CD4-positive, alpha-beta T cell treated with Interferon alpha-2 for 1 hour (primary cell): ENCODE measurements at regions not wholly inside any gene's neighbourhood (a gene's known extent, or its start where the extent isn't known, plus 50 kb on each side); places are given as distances from the start of the nearest gene placed in this dataset.

Experiments
- DNase-seq, 2 donors: peaks; one replicate each; pipeline ENCODE4 v3.0.0-alpha.2; 2020 to 2022

DNA sequence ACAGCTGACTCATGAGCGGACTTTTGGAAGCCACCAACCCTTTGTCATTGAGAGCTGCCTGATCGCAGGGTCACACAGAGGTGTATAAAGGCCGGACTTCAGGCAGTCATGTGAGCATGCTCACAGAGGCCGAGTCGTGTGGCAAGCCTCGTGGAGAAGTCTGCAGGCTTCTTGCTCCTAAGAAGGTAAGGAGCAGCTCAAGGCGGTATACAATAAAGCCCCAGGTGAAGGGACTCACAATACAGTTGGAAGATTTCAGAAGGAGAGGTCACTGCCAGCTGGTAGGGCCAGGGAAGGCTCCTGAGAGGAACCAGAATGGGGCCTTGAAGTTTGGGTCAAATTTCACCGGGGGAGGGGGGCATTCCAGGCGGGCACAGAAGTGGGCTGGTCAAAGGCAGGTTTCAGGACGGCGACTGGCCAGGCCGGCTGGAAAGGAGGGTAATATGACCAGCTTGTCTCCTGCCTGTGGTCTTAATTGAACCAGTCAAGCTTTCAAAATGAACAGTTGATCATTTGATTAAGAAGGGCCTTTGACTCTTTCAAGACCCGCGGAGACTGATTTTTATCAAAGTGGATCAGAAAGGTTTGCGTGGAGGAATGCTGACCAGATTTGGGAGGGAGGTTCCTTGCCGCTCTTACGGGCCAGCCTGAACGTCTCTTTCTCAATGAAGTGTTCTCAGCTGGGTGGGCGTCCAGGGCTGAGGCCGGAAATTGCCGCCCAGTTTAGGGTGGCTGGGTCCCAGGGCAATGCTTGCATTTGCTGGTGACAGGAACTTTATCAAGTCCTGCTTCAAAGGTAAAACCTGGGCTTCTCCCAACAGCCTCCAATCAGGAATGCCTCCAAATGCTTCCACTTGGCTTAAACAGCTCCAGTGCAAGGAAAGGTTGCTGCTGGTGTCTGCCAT lies 178.6 kb downstream of the EMX2 start:
- DNase-seq: no peak

DNA sequence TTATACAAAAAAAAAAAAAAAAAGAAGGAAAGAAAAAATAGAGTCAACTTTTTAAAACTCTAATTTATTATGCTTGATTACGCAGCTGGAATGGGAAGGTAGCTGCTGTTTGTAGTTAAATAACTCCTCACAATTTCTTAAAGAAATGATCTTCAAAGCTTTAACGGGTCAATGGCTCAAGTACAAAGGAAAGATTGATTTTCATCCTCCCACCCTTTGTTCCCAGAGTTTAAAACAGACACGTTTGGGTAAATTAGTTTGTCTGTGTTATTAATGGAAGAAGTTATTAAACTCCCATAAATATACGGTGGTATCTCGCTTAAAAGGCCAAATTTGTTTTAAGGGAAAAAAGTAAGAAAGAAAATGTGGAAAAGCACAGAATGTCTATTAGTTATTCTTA lies 179.3 kb downstream of the EMX2 start:
- DNase-seq: no peak

DNA sequence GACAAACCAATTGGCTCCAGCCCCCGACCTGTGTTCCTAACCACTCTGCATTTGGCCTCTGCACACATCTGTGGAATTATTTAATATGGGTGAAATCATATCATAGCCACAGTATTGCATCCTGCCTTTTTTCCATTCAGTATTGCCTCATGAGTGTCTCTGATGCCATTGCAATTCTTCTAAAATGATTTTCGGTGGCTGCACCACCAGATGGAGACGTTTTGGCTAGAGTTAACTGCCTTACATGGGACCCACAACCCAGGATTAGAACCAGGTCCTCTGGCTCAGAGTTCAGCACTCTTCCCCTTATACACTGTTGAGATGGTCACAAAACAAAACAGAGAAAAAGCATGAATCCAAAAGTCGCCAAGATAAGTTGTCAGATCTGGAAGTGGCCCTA lies 180.8 kb downstream of the EMX2 start:
- no peak for DNase-seq

DNA sequence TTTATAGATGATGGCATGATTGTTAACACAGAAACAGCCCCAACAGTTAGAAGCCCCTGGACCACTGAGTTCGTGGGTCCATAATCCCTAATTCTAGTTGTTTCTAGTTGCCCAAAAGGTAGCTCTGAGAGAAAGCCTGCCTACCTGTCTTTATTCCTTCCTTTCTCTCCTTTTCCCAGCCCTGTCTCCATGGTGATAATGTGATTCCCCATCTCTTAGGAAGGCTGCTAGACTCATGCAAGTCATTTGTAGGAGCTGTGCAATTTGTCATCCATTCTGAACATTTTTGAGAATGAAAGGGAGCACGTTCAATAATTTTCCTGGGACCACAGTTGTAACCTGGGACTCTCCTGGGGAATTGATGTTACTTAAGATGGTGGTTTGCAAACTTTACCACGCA lies 183.4 kb downstream of the EMX2 start:
- DNase-seq: no peak

DNA sequence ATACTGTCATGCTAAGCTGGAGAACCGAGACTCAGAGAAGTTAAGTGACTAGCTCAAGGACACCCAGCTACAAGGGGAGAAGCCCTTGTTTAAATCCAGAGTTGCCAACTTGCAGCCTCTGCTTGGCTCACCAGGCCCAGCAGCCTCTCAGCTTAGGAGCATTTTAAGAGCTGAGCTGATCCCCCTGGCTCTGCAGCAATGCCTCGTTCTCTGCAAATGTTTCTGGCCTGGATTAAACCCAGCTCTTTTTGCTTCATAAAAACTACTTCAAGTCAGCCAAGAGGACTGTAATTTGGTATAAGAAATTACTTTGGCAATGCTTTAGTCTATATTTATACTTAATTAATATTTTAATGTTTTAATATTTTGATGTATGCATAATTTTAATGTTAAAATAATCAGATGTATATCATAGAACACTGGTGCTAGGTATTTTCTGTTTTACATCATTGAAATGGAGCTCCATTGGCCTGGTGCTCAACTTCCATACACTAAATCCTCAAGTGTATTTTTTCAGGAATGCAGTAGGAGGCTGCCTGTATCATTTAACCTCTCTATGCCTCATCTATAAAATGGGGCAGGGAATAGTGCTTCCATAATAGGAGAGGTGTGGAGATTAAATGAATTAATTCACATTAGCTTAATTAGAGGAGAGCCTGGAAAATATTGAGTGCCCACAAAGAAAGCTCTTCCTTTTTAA lies 184.2 kb downstream of the EMX2 start:
- DNase-seq: no peak

DNA sequence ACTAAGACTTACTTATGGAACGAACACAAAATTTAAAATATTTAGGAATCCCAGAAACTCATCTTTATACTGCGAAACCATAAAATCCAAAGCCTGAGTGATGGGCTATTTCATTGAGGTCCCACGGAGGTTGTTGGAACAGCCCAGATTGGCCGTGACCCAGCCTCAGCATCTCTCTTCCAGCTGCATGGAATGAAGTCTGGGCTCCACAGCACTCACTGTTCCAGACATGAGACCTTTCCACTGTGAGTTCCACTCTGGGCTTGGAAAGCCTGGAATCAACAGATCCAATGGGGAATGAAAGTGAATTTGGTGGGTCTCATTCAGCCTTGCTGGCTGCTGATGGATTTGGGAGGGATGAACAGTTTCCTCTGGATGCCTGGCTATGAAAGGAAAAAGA lies 184.9 kb downstream of the EMX2 start:
- no peak for DNase-seq

DNA sequence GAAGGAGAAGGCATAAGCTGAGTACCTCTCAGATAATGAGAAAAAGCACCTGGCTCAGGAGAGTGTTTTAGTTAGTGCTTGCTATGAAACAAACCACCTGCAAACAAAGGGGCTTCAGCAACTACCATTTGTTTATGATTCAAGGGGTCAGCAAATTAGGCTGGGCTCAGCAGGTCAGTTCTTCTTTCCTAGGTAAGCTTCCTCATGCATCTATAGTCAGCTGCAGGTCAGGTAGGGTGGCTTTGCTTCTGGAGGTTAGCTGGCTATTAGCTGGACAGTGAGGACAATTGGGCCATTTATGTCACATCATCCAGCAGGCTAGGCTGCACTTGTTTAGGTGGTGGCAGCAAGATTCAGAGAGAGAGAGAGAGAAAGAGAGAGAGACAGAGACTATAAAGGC lies 185.5 kb downstream of the EMX2 start:
- no peak for DNase-seq

DNA sequence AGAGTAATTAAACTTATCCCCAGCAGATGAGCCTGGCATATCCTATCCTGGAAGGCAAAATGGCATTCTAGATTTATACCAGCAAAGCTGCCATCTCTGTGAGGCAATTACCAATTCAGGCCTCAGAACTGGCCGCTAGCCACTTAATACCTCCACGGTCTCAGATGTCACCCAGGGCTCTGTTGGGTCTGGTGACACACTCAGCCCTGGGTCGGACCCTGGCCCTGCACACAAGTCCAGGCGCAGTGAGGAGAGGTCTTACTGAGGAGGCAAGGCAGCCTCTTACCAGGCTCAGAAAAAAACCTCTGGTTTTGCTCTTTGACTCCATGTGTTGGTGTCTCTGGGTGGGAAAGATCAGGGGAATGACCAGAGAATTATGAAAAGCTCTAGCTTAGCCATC lies 186.6 kb downstream of the EMX2 start:
- no peak for DNase-seq

DNA sequence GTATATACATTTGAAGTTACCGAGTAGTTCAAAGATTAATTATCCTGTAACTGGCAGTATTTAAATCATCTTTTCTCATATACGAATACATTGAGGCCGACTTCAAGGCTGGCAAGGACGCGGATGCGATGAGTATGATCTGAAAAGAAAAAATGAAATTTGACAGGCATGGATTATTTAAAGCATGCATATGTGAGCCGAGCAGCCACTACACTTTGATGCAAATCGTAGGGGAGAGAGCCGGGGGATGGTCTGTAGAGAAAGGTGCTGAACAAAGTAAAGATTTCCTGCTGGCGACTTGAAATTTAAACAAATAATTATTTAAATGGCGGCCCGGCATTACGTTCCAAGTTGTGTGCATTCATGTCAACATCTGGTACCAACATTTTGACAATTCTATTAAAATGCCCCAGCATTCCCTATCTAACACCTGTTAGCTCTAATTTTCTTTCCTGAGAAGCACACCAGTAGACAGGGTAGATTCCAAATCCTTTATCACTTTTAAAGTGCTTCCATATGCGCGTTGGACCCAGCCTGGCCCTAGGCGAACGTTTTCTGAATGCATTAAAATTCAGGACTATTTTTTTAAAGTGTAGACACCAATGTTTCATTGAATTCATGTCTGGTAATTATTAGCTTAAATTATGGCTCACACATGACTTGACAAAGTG lies 188.7 kb downstream of the EMX2 start:
- DNase-seq: no peak

DNA sequence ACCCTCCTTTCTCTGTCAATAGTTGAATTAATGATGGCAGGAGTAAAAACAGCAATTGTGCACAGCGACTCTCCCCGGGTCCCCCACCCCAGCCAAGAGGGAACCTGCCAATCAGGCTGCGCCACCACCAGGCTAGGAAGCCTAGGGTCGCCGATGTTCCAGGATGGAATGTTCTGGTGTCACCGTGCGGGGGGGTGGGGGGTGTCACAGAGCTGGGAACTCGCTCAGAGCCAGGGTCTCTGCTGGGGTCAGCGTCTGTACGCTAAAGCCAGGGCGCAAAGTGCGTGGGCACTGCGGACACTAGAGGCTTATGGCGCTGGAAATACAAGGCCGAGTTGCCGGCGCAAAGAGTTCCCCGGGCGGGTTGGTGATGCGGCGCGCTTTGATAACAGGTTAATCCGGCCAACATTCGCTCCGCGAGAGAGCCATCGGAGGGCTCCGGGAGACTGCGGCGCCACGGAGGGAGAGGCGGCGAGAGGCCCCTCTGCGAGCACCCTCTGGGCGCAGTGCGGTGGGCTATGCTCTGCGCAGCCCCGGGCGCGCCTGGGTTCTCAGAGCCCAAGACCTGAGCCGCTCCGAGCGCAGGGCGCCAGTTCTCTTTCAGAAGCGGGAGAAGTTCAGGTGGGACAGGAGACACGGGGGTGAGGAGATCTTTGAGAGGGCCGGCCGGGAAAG lies 192.3 kb downstream of the EMX2 start:
- no peak for DNase-seq

DNA sequence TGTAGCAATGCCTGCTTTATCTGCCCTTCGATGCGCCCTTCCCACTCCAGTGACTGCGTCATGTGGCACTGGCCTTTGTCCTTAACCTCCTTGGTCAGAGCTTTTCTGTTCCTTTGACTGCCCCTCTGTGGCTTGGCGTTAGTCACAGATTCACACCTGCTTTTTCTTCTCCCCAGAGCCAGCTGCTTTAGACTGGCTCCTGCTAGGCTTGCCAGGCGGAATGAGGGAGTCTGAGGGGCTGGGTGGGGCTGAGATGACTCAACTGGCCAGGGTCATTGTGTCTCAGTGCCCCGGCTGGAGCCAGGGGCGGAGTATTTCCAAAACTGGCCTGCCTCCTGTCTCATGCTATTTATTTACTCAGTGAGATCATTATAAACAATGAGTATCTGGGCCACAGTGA lies 194.1 kb downstream of the EMX2 start:
- DNase-seq: no peak

DNA sequence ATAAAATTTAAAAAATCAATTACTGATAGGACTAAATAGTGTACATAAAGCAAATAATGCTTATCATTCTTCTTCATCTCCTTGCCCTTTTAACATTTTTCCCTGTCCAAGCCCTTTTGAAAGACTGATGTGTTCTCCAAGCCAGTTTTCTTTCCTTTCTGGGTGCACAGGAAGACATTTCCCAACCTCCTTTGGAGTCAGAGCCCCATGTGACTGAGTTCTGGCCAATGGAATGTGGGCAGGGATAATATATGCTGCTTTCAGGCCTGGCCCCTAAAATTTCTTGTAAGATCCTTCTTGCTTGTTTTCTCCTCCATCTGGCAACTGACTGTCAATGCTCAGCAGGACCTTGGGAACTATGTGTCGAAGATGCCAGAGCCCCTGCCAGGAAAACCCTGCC lies 197.5 kb downstream of the EMX2 start:
- DNase-seq: no peak

DNA sequence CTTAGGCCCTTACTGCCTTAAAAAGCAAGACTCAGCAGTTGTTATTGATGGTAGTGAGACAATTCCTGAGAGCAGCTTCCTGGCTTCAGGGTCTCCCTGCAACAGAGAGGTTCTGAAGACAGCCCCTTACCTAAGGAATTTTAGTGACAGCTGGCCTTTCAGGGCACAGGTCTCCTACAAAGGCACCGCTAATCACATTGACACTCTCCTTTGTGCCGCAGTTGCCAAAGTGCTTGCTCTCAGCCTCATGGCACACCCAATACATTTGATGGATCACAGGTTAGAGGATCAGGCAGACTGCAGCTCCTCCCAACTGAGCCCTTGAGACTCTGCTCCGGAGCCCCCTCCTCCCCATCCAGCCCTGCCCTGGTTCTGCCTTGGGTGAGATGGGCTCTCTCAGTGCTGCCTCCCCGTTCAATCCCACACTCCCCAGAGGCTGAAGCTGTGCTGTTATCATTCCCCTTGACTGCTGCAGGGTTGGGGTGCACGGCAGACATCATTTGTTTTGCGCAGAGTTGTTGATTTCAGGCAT lies 198.2 kb downstream of the EMX2 start:
- DNase-seq: no peak

DNA sequence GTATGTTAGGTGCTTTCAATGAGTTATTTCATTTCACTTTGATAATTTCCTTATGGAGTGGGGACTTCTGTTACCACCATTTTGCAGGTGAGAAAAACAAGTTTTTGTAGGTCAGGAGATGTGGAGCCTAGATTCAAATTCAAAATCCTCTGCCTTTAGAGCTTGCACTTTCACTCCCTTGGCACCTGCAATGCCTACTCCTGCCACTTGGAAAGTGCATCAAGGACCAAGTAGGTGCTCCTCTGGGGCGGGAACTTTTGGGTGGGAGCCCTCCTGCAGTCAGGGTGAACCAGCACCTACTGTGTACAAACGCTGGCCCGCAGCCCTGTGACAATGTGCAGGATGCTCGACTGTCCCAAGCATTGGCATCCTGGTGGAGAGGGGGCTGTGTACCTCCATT lies 199.0 kb downstream of the EMX2 start:
- no peak for DNase-seq

DNA sequence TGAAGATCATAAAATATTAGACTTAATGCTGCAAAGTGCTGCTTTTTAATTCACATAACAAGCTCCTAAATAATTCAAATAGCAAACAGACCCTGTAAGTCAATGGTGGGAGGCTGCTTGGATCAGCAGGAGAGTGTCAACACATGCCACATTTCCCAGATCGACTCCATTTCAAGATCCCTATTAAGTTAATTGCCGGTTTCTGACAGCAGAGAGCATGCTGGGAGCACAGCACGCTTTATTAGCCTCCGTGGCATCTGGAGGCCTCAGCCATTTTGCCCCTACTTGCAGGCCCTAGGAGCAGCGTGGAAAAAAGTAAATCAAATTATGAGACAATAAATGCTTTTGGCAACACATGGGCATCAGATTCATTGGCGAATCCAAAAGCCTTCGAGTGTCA lies 201.0 kb downstream of the EMX2 start:
- DNase-seq: no peak

DNA sequence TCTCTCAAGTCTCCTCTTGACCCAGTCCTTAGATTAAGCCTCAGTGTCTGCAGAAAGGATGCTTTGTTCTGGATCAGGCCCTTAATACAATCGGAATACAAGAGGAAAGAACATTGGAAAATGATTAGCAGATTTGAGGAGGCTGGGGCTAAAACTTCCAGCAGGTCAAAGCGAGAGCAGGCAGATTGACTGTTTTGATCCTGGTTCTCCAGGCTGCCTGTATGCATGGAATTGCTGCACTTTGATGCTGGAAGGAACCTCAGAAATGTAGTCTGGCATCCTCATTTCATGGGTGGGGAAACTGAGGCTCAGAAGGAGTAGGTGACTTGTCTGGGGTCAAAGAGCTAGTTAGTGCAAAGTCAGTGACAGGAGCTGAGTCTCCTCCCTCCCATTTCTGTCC lies 202.8 kb downstream of the EMX2 start:
- no peak for DNase-seq

DNA sequence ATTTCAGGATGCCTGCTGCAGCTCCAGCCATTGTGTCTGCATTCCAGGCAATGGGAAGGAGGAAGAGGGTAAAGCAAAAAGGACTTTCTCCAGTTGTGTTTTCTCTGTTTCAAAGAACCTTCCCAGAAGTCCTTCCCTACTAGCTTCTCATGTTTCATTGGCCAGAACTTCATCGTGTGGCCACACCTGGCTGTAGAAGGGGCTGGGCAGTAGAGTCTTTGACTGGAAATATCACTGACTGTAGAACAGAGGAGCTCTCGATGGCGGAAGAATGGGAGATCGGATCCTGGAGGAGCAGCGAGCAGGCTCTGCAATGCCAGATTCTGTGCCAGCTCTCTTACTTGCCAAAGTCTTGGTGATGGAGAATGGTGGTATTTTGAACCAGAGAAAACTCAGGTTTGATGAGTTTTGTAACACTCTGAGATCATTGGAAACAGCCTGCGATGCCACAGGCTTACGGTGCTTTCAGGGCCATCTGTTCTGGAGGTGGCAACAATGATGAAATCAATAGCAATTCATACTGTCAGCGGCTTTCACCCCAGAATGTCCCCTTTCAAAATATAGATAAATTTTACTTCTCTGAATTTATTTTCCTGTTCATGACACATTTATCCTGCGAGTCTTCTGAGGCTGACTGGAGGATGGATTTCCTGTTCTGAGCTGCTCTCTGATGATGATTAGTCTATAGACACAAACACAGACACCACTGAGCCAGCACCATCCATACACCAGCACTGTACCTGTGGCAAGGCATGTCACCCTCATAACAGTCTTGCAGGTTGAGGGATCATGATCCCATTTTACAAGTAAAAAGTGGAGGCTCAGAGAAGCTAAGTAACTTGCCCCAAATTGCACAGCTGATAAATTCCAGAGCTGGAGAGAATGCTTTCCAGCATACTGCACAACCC lies 204.2 kb downstream of the EMX2 start:
- DNase-seq: no peak

DNA sequence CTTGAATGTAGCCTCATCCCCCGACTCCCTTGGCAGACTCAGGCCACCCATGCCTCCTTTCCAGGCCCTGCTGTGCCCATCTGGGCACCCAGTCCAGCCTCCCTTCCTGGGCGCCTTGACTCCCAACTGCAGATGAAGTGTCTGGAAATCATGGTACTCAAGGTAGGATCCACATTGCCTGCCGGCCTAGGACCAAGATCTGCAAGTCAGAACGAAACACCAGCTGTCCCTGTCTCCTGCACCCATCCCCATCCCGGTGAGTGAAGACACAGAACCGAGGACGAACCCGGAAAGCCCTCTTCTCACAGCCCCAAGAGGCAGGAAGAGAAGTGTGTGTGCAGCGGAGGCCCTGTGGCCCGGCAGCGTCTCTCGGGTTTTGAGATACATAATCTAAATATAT lies 205.1 kb downstream of the EMX2 start:
- no peak for DNase-seq

DNA sequence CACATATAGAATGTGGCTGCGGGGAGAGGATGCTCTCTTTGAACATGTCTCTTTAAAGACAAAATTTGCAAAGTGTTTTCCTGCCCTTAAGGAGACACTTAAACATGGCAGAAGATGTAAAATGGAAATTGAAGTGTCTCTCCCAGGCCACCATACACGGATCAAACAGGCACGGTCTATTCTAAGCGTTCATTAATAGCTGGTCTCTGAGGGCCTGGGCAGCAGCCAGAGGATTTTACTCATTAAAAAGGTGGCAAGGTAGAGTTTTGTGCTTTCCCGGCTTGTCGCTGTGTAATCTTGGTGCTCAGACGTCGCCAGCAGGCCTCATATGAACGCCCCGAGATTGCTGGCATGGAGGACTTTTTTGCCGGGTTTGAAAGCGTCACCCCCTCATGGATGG lies 205.5 kb downstream of the EMX2 start:
- DNase-seq: no peak

DNA sequence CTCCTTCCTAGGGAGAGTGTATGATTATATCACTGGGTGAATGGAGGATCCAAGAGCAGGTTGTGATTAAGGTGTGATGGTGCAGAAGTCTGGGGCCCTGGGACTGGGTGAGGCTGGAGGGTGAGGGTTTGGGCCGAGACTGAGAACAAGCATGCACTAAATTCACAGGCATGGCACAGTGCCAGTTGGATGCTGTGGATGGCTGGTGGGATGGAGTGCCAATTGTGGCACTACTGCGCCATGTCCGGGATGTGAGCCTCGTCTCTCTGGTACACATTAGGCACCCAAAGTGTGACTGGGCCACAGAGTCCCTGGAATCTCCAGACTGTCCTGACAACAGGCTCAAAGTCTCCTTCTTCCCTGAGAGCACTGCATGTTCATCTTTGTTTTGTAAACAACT lies 208.1 kb downstream of the EMX2 start:
- no peak for DNase-seq

DNA sequence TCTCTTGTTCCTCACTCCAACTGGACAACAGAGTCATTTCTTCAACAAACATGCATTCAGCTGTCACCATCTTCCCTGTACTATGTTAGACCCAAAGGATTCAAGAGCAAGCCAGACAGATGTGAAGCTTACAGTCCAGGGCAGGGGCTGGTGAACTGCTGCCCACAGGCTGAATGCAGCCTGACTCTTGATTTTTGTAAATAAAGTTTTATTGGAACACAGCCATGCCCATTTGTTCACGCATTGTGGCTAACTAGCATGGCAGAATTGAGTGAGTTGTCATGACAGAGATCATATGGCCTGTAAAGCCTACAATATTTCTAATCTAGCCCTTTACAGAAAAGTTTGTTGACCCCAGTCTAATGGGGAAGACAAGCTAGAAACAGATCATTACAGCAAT lies 208.7 kb downstream of the EMX2 start:
- DNase-seq: no peak

DNA sequence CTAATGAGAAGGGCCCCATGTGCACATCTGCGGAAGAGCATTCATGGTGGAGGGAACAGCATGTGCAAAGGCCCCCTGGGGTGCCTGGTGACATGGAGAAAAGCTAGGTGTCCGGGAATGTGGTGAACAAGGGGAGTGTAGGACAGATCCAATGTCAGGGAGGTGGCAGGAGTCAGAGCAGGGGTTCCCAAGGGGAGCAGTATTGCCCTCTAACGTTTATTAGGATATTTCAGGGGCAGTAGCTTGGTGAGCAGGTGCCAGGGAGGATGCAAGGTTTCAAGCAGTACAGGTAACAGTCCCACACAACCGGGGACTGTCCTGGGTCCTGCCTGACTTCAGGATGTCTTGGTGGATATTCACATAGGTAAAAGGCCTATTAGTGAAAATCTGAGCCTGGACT lies 209.6 kb downstream of the EMX2 start:
- DNase-seq: no peak
